ENCODE measurements at regions not wholly inside any gene's neighbourhood (a gene's known extent, or its start where the extent isn't known, plus 50 kb on each side); places are given as distances from the start of the nearest gene placed in this dataset.

GRCh38 chr10:125491381-125491780 lies 191.6 kb downstream of the TEX36 start:
- no peak overlapping the region for H3K27ac ChIP-seq (ENCODE audit: insufficient read depth, low read depth, low read length)
- intact Hi-C loops (cut with micrococcal nuclease) (no loop called here), dilution Hi-C loops (cut with MboI; ENCODE audit: extremely low pct_ligation_motif_present, low sequenced_read_pairs) (no loop called here)
- H4K20me1 ChIP-seq (replicated peaks; ENCODE audit: control insufficient read depth, extremely low read depth, insufficient read depth, low read length), result no peaks in the 10 kb centered on the region
- H3K4me1 ChIP-seq (ENCODE audit: control insufficient read depth, extremely low read depth, insufficient read depth, low read length), result no peaks in the 10 kb centered on the region
- H3K9me3 ChIP-seq (replicated peaks; ENCODE audit: control insufficient read depth, insufficient read depth, low read length), result no peaks in the 10 kb centered on the region
- ChIA-PET POLR2A (no interaction called here), CTCF (interaction anchor here (0.8 kb wide), 1 partner anchor 74 kb away, joined by 3 read pairs; no protein-coding TSS in a partner anchor)
- H3K79me2 ChIP-seq (ENCODE audit: control insufficient read depth, insufficient read depth, low read length), result no peaks in the 10 kb centered on the region
- no peak overlapping the region for H3K9ac ChIP-seq (replicated peaks; ENCODE audit: extremely low read depth, insufficient read depth, low read length)
- FAIRE-seq (no peak), DNase-seq (ENCODE audit: low read depth, low spot score) (no peak)
- no peaks in the 10 kb centered on the region for H3K9me1 ChIP-seq (replicated peaks; ENCODE audit: control insufficient read depth, extremely low read depth, insufficient read depth, low read length)
- no peaks in the 10 kb centered on the region for H3K36me3 ChIP-seq (ENCODE audit: control insufficient read depth in 2 of 2, extremely low read depth in 1 of 2, insufficient read depth in 2 of 2, low read length in 2 of 2)
- TF ChIP-seq POLR2A (IDR thresholded peaks at IDR 0.05; ENCODE audit: low read depth, low read length) (no peak), MAX (IDR thresholded peaks at IDR 0.05; ENCODE audit: insufficient read depth, insufficient read length) (no peak), POLR2AphosphoS5 (IDR thresholded peaks at IDR 0.05; ENCODE audit: insufficient read depth, low read depth, low read length) (no peak), CTCF (IDR thresholded peaks at IDR 0.05; ENCODE audit: extremely low read depth in 1 of 2, insufficient read depth in 1 of 2, low read depth in 1 of 2, low read length in 2 of 2) (no peak), FOS (IDR thresholded peaks at IDR 0.05; ENCODE audit: borderline replicate concordance, insufficient read depth, low read length) (no peak), GATA2 (IDR thresholded peaks at IDR 0.05; ENCODE audit: insufficient read depth, insufficient read length, low read depth, low read length) (no peak), JUN (IDR thresholded peaks at IDR 0.05; ENCODE audit: borderline replicate concordance, insufficient read depth, insufficient read length, low read depth) (no peak), EZH2 (IDR thresholded peaks at IDR 0.05; ENCODE audit: borderline replicate concordance, low read depth, low read length, severe bottlenecking) (no peak), MYC (IDR thresholded peaks at IDR 0.05; ENCODE audit: low read depth, low read length) (no peak)
- no peak overlapping the region for H2AFZ ChIP-seq (ENCODE audit: low read depth, low read length)
- H3K4me2 ChIP-seq (ENCODE audit: insufficient read depth, low read length), result no peak overlapping the region
- H3K4me3 ChIP-seq (replicated peaks in 1 of 3; ENCODE audit: insufficient read depth in 1 of 3, low read depth in 1 of 3, low read length in 3 of 3), result no peak overlapping the region
- no TSS peak for BruUV-seq (replicated peaks)
- H3K27me3 ChIP-seq (ENCODE audit: control insufficient read depth in 2 of 2, insufficient read depth in 2 of 2, low read length in 2 of 2), result peaks cover 3 to 5% of the 10 kb centered on the region in 2 experiments
